ENCODE measurements at regions not wholly inside any gene's neighbourhood (a gene's known extent, or its start where the extent isn't known, plus 50 kb on each side); places are given as distances from the start of the nearest gene placed in this dataset.

GRCh38 chr5:60417500-60418181 lies 282.3 kb downstream of the DEPDC1B start:
- TF ChIP-seq CTCF (IDR thresholded peaks at IDR 0.05): no peak
- no peak for TF ChIP-seq POLR2A (IDR thresholded peaks at IDR 0.05)
